ENCODE measurements at regions not wholly inside any gene's neighbourhood (a gene's known extent, or its start where the extent isn't known, plus 50 kb on each side); places are given as distances from the start of the nearest gene placed in this dataset.

DNA sequence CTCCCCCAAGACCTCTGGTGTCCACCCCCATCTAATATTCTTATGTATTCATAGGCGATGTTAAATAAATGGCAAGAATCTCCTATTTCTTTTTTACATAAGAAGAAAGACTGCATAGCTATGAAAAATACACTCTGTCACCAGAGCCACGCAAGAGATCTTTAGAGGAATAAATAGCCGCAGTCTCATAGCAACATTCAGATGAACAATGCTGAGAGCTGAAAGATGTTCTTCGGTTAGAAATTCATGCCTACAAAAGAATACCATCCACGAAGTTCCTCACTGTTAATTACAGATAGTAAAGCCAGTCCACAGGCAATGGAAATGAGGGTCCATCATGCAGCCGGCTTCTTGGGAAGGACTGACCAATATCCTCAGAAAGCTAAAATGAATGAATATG, 76.0 kb upstream of the SOD1 start:
- no peak overlapping the region for H3K4me3 ChIP-seq (ENCODE audit: low read length)
- TF ChIP-seq, protein P1, sequence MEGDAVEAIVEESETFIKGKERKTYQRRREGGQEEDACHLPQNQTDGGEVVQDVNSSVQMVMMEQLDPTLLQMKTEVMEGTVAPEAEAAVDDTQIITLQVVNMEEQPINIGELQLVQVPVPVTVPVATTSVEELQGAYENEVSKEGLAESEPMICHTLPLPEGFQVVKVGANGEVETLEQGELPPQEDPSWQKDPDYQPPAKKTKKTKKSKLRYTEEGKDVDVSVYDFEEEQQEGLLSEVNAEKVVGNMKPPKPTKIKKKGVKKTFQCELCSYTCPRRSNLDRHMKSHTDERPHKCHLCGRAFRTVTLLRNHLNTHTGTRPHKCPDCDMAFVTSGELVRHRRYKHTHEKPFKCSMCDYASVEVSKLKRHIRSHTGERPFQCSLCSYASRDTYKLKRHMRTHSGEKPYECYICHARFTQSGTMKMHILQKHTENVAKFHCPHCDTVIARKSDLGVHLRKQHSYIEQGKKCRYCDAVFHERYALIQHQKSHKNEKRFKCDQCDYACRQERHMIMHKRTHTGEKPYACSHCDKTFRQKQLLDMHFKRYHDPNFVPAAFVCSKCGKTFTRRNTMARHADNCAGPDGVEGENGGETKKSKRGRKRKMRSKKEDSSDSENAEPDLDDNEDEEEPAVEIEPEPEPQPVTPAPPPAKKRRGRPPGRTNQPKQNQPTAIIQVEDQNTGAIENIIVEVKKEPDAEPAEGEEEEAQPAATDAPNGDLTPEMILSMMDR (conservative IDR thresholded peaks at IDR 0.05; ENCODE audit: low read length), result no peak
- DNase-seq (ENCODE audit: low read depth), result no peak

DNA sequence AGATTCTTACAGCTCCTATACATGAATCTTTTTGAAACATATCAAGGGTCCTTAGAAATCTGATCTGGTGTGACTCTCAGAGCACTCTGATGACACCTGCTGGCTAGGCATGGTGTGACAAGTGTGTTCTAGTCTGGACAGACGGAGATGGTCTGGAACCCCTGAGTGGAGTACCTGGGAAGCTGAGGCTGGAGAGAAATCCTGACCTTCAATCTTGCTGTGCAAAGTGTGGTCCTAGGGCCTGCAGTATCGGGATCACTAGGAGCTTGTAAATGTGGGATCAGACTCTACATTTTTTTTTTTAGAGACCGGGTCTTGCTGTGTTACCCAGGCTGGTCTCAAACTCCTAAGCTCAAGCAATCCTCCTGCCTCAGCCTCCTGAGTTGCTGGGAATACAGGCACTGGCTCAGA, 78.6 kb upstream of the SOD1 start:
- H3K4me3 ChIP-seq (ENCODE audit: low read length), result no peak overlapping the region
- TF ChIP-seq, protein P1 (conservative IDR thresholded peaks at IDR 0.05; ENCODE audit: low read length), result peak; percentile 99
- peak; percentile 47 for DNase-seq (ENCODE audit: low read depth)

DNA sequence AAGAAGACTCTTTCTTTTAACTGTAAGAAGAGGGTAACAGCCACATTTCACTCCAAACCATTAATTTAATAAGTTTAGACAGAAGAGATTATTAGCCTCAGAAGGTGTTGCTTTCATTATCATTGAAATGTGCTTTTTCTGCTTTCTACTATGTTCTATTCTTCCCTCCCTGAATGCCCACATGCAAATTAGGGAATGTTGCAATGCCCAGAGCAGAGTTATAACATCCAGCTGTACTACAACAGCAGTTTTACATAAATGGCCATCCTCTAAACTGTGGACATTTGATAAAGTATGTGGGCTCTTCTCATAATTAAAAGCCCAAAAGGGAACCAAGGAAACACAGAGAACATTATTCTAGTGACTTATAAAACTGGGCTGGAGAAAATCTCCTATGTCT, 82.2 kb upstream of the SOD1 start:
- DNase-seq (ENCODE audit: low read depth), result no peak
- TF ChIP-seq, protein P1 (conservative IDR thresholded peaks at IDR 0.05; ENCODE audit: low read length), result no peak
- H3K4me3 ChIP-seq (ENCODE audit: low read length), result no peak overlapping the region

DNA sequence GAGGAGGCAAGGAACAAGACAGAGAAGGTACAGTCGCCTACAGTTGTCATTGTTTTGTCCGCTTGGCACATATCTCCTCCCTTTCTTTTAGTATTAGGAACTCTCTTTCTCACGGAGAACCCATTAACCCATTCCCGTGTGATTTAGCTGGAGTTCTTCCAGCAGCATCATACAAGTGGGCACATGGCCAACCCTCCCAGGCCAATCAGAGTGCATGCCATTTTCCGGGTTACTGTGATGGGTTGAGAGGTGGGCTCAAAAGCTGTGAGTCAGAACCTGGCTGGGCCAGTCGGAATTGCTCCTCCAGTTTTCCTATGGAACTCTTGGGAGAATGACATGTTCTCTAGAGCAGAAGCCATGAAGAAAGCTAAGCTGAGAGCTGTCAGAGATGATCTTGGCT, 83.1 kb upstream of the SOD1 start:
- H3K4me3 ChIP-seq (ENCODE audit: low read length), result no peak overlapping the region
- TF ChIP-seq, protein P1 (conservative IDR thresholded peaks at IDR 0.05; ENCODE audit: low read length), result no peak
- DNase-seq (ENCODE audit: low read depth), result no peak

DNA sequence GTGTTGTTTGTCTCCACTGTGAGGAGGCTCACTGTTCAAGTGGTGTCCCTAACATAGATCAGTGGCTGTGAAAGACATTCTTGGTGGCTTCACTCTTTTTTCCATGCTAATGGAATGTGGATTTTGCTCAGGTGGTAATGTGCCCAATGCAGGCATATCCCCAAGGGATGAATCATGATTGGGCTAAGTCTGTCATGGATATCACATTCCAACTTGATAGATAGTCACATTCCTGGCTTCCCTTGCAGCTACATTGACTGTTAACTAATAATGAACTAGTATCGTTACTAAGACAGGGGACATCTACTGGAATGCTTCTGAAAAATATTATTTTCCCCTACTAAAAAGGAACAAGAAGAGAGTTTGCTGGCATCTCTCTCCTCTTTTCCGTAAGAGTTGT, 86.3 kb upstream of the SOD1 start:
- DNase-seq (ENCODE audit: low read depth), result no peak
- H3K4me3 ChIP-seq (ENCODE audit: low read length), result no peak overlapping the region
- TF ChIP-seq, protein P1 (conservative IDR thresholded peaks at IDR 0.05; ENCODE audit: low read length), result no peak

DNA sequence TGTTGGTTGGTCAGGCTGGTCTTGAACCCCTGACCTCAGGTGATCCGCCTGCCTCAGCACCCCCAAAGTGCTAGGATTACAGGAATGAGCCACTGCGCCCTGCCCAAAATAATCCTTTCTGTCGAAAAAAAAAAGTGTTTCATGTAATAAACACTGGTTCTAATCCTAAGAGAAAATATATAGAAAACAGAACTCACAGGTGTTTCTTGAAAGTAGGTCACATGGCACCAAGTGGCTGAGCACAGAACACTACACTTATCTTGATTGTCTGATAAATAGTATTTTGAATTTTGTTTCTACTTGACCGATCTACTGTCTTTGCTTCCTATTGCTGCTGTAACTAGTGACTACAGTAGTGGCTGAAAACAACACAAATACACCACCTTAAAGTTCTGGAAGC, 87.6 kb upstream of the SOD1 start:
- H3K4me3 ChIP-seq (ENCODE audit: low read length), result no peak overlapping the region
- no peak for DNase-seq (ENCODE audit: low read depth)
- TF ChIP-seq, protein P1 (conservative IDR thresholded peaks at IDR 0.05; ENCODE audit: low read length), result no peak

DNA sequence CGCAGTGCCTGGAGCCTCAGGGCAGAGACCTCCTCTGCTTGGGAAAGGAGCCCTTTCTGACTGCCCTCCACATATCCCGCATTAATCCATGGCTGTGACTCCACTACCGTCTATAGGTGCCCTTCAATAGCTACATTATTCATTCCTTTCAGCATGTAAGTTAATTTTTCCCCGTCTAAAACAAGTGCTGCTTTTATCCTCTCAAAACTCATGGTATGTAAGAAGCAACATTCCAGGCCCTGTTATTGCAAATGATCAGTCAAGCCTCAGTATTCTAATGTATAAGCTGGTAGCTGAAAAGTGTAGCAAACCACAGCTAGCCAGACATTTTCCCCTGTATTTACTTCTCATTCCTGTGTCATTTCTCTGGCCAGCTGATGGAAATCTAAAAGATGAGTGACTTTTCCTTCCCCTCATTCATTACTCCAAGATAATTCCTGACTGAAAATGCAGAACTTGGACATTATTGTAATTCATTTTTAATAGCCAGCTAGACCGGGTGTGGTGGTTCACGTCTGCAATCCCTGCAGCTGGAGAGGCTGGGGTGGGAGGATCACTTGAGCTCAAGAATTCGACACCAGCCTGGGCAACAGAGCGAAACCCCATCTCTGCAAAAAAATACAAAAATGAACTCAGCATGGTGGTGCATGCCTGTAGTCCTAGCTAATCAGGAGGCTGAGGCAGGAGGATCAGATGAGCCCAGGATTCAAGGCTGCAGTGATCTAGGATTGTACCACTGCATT, 88.5 kb upstream of the SOD1 start:
- TF ChIP-seq, protein P1 (conservative IDR thresholded peaks at IDR 0.05; ENCODE audit: low read length), result no peak
- no peak for DNase-seq (ENCODE audit: low read depth)
- H3K4me3 ChIP-seq (ENCODE audit: low read length), result no peak overlapping the region
